Upper lobe of left lung (tissue), 6 donors: ENCODE measurements at regions not wholly inside any gene's neighbourhood (a gene's known extent, or its start where the extent isn't known, plus 50 kb on each side); places are given as distances from the start of the nearest gene placed in this dataset.
A peak's percentile ranks its signal among the peaks of the same experiment; 100 is the strongest.

ENCODE experiments used
- ATAC-seq, 2 donors: fragments of 200-7000 bp; cut with Tn5 transposase; one replicate each; pipeline ENCODE4 v1.9.1; 2022; ENCODE audit warnings: mild to moderate bottlenecking in 2 of 2, moderate library complexity in 2 of 2; ENCODE audit not compliant: low FRiP score in 2 of 2
- DNase-seq, 2 donors: peaks; one replicate each; pipeline ENCODE4 v3.0.0-alpha.2; 2019 to 2020
- H3K27ac ChIP-seq, 4 donors: fragments of 200-600 bp; sonication (generic); one replicate each; pipeline ENCODE4 v1.5.1; 2016 to 2019
- H3K27me3 ChIP-seq, 4 donors: fragments of 200-600 bp; sonication (generic); one replicate each; pipeline ENCODE4 v1.5.1; 2017 to 2019
- H3K36me3 ChIP-seq, 4 donors: fragments of 200-600 bp; sonication (generic); one replicate each; pipeline ENCODE4 v1.5.1; 2016 to 2019
- H3K4me1 ChIP-seq, 4 donors: fragments of 200-600 bp; sonication (generic); one replicate each; pipeline ENCODE4 v1.5.1; 2018 to 2019
- H3K4me3 ChIP-seq, 4 donors: fragments of 200-600 bp; sonication (generic); one replicate each; pipeline ENCODE4 v1.5.1; 2017 to 2019; ENCODE audit warnings: mild to moderate bottlenecking in 2 of 4, moderate library complexity in 1 of 4
- H3K9me3 ChIP-seq, 4 donors: fragments of 200-600 bp; sonication (generic); one replicate each; pipeline ENCODE4 v1.5.1; 2018 to 2019
- EP300 ChIP-seq, 4 donors: sonication (generic); formaldehyde crosslinking; IDR thresholded peaks; one replicate each; pipeline ENCODE4 v1.5.1; 2017; ENCODE audit warnings: antibody characterized with exemption in 4 of 4, control low read depth in 2 of 4
- POLR2A ChIP-seq, 4 donors: fragments of 450-650 bp; IDR thresholded peaks; one replicate each; pipeline ENCODE4 v1.5.1; 2016 to 2017; ENCODE audit warnings: antibody characterized with exemption in 4 of 4, mild to moderate bottlenecking in 2 of 4
- POLR2AphosphoS5 ChIP-seq, 2 donors: sonication (generic); formaldehyde crosslinking; IDR thresholded peaks; one replicate each; pipeline ENCODE4 v1.5.1; 2017; ENCODE audit warnings: antibody characterized with exemption in 2 of 2
- WGBS, 2 donors: methylation state at CpG; one replicate each; pipeline ENCODE4 v1.1.5; 2017 to 2018; 5-methylcytosine and 5-hydroxymethylcytosine counted together
- small RNA-seq, 4 donors: library from RNA; depleted of rRNA; stranded (forward); fragments of <200 nt; gene quantifications; one replicate each; pipeline ENCODE3, GENCODE V24; 2016
- TF ChIP-seq, protein P1 (sequence below), 6 experiments: fragments of 450-650 bp in 4 of 6; fragments of 200-600 bp in 2 of 6; sonication (generic) in 2 of 6; IDR thresholded peaks; one replicate each; pipeline ENCODE4 v1.5.1; 2016 to 2019; ENCODE audit warnings: antibody characterized with exemption in 6 of 6
- donor health status: DM: no; HTN: no; CAD: no; lungs with moderate emphysema.
- donor health status: DM: no; HTN: yes; CAD: no; lungs with severe emphysema.

DNA sequence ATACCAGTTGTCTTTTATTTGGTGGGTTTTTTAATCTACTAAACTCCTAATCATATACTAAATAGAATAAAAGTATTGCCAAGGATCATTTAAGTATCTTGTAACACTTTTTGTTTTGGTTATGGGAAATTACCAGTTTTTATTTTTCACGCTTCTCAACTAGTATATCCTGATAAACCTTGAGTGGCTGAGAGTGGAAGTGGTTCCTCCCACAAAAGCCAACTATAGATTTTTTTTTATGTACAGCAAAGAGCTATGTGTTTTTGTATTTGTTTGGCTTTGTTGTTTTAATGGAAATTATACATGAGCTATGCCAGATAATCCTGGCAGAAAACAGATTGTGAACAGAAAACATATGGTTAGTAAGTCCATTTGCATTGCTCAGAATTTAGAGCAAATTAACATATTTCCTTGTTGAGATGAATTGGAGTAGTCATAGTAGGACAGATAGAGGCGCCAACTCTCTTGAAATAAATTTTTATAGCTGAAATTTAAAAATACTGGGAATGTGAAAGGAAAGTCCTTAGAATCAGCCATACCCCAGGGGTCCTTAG lies 60.9 kb upstream of the PSMA6 start:
- TF ChIP-seq, protein P1, sequence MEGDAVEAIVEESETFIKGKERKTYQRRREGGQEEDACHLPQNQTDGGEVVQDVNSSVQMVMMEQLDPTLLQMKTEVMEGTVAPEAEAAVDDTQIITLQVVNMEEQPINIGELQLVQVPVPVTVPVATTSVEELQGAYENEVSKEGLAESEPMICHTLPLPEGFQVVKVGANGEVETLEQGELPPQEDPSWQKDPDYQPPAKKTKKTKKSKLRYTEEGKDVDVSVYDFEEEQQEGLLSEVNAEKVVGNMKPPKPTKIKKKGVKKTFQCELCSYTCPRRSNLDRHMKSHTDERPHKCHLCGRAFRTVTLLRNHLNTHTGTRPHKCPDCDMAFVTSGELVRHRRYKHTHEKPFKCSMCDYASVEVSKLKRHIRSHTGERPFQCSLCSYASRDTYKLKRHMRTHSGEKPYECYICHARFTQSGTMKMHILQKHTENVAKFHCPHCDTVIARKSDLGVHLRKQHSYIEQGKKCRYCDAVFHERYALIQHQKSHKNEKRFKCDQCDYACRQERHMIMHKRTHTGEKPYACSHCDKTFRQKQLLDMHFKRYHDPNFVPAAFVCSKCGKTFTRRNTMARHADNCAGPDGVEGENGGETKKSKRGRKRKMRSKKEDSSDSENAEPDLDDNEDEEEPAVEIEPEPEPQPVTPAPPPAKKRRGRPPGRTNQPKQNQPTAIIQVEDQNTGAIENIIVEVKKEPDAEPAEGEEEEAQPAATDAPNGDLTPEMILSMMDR (IDR thresholded peaks at IDR 0.05) = no peak
- no peak for TF ChIP-seq POLR2AphosphoS5 (IDR thresholded peaks at IDR 0.05)
- no peak for TF ChIP-seq EP300 (IDR thresholded peaks at IDR 0.05)
- no peak for TF ChIP-seq POLR2A (IDR thresholded peaks at IDR 0.05)
- Histone ChIP-seq H3K4me1 (peaks cover 0 to 22% (median 10%) of the 10 kb centered on the region in 4 donors), H3K27me3 (no peaks in the 10 kb centered on the region), H3K27ac (no peak overlapping the region), H3K36me3 (no peaks in the 10 kb centered on the region), H3K4me3 (no peak overlapping the region), H3K9me3 (no peaks in the 10 kb centered on the region)
- DNase-seq = no peak
- no peak for ATAC-seq
- WGBS, 2 donors = 43 to 48% methylated on average over 2 of the region's 2 CpGs

- no peak for DNase-seq
- Histone ChIP-seq H3K36me3 (no peaks in the 10 kb centered on the region), H3K27me3 (no peaks in the 10 kb centered on the region), H3K9me3 (no peaks in the 10 kb centered on the region), H3K4me3 (no peak overlapping the region), H3K27ac (no peak overlapping the region), H3K4me1 (peaks cover 0 to 22% (median 10%) of the 10 kb centered on the region in 4 donors)
- TF ChIP-seq, protein P1 (IDR thresholded peaks at IDR 0.05) = no peak
- peak in 1 of 4 donors; percentile 53 for TF ChIP-seq EP300 (IDR thresholded peaks at IDR 0.05)
- TF ChIP-seq POLR2AphosphoS5 (IDR thresholded peaks at IDR 0.05) = no peak
- no peak for TF ChIP-seq POLR2A (IDR thresholded peaks at IDR 0.05)
- WGBS, 2 donors = 38 to 47% methylated on average over 6 of the region's 6 CpGs
- ATAC-seq = no peak
Measured at GRCh38 chr14:35234012-35234805, 58.0 kb upstream of the PSMA6 start.

GRCh38 chr14:35235840-35236239 lies 56.3 kb upstream of the PSMA6 start:
- Histone ChIP-seq H3K4me3 (no peak overlapping the region), H3K36me3 (no peaks in the 10 kb centered on the region), H3K4me1 (peaks cover 0 to 13% (median 0%) of the 10 kb centered on the region in 4 donors), H3K27me3 (no peaks in the 10 kb centered on the region), H3K27ac (no peak overlapping the region), H3K9me3 (no peaks in the 10 kb centered on the region)
- WGBS, 2 donors = 92 to 97% methylated on average over 3 of the region's 3 CpGs
- ATAC-seq = no peak
- TF ChIP-seq POLR2AphosphoS5 (IDR thresholded peaks at IDR 0.05) = no peak
- no peak for TF ChIP-seq POLR2A (IDR thresholded peaks at IDR 0.05)
- TF ChIP-seq EP300 (IDR thresholded peaks at IDR 0.05) = no peak
- TF ChIP-seq, protein P1 (IDR thresholded peaks at IDR 0.05) = no peak
- no peak for DNase-seq

DNA sequence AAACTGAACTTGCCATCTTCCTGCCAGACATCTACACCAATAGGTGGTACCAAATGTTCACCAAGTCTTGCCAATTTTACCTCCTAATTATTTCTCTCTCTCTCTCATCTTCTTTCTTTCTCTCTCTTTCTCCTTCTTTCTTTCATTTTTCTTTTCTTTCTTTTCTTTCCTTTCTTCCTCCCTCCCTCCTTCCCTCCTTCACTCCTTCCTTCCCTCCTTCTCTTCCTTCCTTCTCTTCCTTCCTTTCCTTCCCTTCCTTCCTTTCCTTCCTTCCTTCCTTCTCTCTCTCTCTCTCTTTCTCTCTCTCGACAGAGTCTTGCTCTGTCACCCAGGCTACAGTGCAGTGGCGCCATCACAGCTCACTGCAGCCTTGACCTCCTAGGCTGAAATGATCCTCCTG lies 55.4 kb upstream of the PSMA6 start:
- whole genome bisulfite sequencing, 2 donors = 76 to 80% methylated on average over 2 of the region's 2 CpGs
- Histone ChIP-seq H3K27me3 (no peaks in the 10 kb centered on the region), H3K36me3 (no peaks in the 10 kb centered on the region), H3K27ac (no peak overlapping the region), H3K9me3 (no peaks in the 10 kb centered on the region), H3K4me1 (peaks cover 0 to 13% (median 0%) of the 10 kb centered on the region in 4 donors), H3K4me3 (no peak overlapping the region)
- no peak for TF ChIP-seq POLR2AphosphoS5 (IDR thresholded peaks at IDR 0.05)
- DNase-seq (no peak), ATAC-seq (no peak)

- no peaks in the 10 kb centered on the region for H3K27me3 ChIP-seq
- H3K9me3 ChIP-seq = no peaks in the 10 kb centered on the region
- ATAC-seq = no peak
- no peak for TF ChIP-seq POLR2A (IDR thresholded peaks at IDR 0.05)
- TF ChIP-seq POLR2AphosphoS5 (IDR thresholded peaks at IDR 0.05) = no peak
- TF ChIP-seq, protein P1 (IDR thresholded peaks at IDR 0.05) = no peak
- no peak for TF ChIP-seq EP300 (IDR thresholded peaks at IDR 0.05)
- DNase-seq = no peak
- H3K36me3 ChIP-seq = no peaks in the 10 kb centered on the region
- WGBS, 2 donors = 79 to 87% methylated on average over 2 of the region's 2 CpGs
- H3K4me3 ChIP-seq = no peak overlapping the region
- H3K4me1 ChIP-seq = no peaks in the 10 kb centered on the region
- no peak overlapping the region for H3K27ac ChIP-seq
Measured at GRCh38 chr14:35240231-35240630, 52.0 kb upstream of the PSMA6 start.

Small RNA genes lying in the stretch of these regions (small RNA-seq; reads per million reads assigned to genes)
- gene MRPL57P8 = 0 reads per million in 4 donors
